DND-41 (cell line): ENCODE measurements at regions not wholly inside any gene's neighbourhood (a gene's known extent, or its start where the extent isn't known, plus 50 kb on each side); places are given as distances from the start of the nearest gene placed in this dataset.

Source experiments
- EZH2 ChIP-seq: IDR thresholded peaks from 3 replicates; pipeline ENCODE4 v1.6.1; 2012; ENCODE audit warnings: borderline replicate concordance, low read depth, mild to moderate bottlenecking, moderate library complexity, low read length, inconsistent platforms; ENCODE audit not compliant: severe bottlenecking
- TF ChIP-seq, protein P1 (sequence below): IDR thresholded peaks from 2 replicates; pipeline ENCODE4 v1.5.1; 2012; ENCODE audit warnings: borderline replicate concordance, low read length, moderate library complexity, mild to moderate bottlenecking; ENCODE audit not compliant: poor library complexity, severe bottlenecking; ENCODE audit errors: extremely low read depth

DNA sequence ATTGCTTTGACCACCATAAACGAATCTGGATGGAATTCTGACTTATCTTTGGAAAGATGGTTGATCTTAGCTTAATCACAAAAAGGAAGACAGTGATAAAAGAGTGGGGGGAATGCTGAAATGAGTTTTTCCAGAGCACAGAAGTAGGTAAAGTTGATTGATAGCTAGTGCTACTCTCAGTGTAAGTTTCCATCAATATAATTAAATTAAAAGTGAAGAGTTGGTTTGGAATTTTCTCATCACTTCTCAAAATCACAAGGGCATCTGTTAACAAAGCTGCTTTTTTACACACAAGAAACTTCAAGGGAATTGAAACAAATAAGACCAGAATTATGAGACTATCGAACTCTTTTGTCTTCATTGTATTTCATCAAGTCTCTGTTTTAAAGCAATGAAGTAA lies 1217.3 kb downstream of the REEP3 start:
- TF ChIP-seq, protein P1, sequence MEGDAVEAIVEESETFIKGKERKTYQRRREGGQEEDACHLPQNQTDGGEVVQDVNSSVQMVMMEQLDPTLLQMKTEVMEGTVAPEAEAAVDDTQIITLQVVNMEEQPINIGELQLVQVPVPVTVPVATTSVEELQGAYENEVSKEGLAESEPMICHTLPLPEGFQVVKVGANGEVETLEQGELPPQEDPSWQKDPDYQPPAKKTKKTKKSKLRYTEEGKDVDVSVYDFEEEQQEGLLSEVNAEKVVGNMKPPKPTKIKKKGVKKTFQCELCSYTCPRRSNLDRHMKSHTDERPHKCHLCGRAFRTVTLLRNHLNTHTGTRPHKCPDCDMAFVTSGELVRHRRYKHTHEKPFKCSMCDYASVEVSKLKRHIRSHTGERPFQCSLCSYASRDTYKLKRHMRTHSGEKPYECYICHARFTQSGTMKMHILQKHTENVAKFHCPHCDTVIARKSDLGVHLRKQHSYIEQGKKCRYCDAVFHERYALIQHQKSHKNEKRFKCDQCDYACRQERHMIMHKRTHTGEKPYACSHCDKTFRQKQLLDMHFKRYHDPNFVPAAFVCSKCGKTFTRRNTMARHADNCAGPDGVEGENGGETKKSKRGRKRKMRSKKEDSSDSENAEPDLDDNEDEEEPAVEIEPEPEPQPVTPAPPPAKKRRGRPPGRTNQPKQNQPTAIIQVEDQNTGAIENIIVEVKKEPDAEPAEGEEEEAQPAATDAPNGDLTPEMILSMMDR: no peak
- TF ChIP-seq EZH2: no peak
